ENCODE measurements at regions not wholly inside any gene's neighbourhood (a gene's known extent, or its start where the extent isn't known, plus 50 kb on each side); places are given as distances from the start of the nearest gene placed in this dataset.

GRCh38 chr10:59508296-59508695 lies 145.9 kb upstream of the FAM13C start:
- no peak for ATAC-seq
- intact Hi-C loops (cut with micrococcal nuclease) = no loop called here
- Mint-ChIP-seq H3K36me3 (ENCODE audit: low read depth) (no peaks in the 10 kb centered on the region), H3K4me1 (ENCODE audit: low read depth) (no peaks in the 10 kb centered on the region), H3K27ac (no peak overlapping the region), H3K9me3 (no peaks in the 10 kb centered on the region), H3K27me3 (no peaks in the 10 kb centered on the region), H3K4me3 (no peak overlapping the region)
- no peak for DNase-seq
- CTCF ChIA-PET = no interaction called here
- TF ChIP-seq CTCF (IDR thresholded peaks at IDR 0.05) = no peak
- POLR2A ChIA-PET = no interaction called here

- peaks cover 2% of the 10 kb centered on the region for H3K9me3 Mint-ChIP-seq
- no peak for TF ChIP-seq CTCF (IDR thresholded peaks at IDR 0.05)
- H3K4me3 Mint-ChIP-seq = no peak overlapping the region
- H3K4me1 Mint-ChIP-seq (ENCODE audit: low read depth) = no peaks in the 10 kb centered on the region
- POLR2A ChIA-PET = no interaction called here
- CTCF ChIA-PET = no interaction called here
- intact Hi-C loops (cut with micrococcal nuclease) = no loop called here
- DNase-seq (no peak), ATAC-seq (no peak)
- no peaks in the 10 kb centered on the region for H3K36me3 Mint-ChIP-seq (ENCODE audit: low read depth)
- no peaks in the 10 kb centered on the region for H3K27me3 Mint-ChIP-seq
- no peak overlapping the region for H3K27ac Mint-ChIP-seq
These were observed 143.6 kb upstream of the FAM13C start for GRCh38 chr10:59505926-59506325.

GRCh38 chr10:59499460-59499859 lies 137.1 kb upstream of the FAM13C start:
- no peaks in the 10 kb centered on the region for H3K27me3 Mint-ChIP-seq
- no peaks in the 10 kb centered on the region for H3K36me3 Mint-ChIP-seq (ENCODE audit: low read depth)
- DNase-seq (no peak), ATAC-seq (no peak)
- no peak overlapping the region for H3K4me3 Mint-ChIP-seq
- intact Hi-C loops (cut with micrococcal nuclease) = no loop called here
- H3K27ac Mint-ChIP-seq = no peak overlapping the region
- H3K9me3 Mint-ChIP-seq = peaks cover 12% of the 10 kb centered on the region
- ChIA-PET POLR2A (no interaction called here), CTCF (no interaction called here)
- TF ChIP-seq CTCF (IDR thresholded peaks at IDR 0.05) = no peak
- H3K4me1 Mint-ChIP-seq (ENCODE audit: low read depth) = no peaks in the 10 kb centered on the region

GRCh38 chr10:59493017-59493416 lies 130.7 kb upstream of the FAM13C start:
- ChIA-PET POLR2A (no interaction called here), CTCF (interaction anchor here (1.0 kb wide), 1 partner anchor 129 kb away, joined by 3 read pairs; no protein-coding TSS in a partner anchor)
- DNase-seq (no peak), ATAC-seq (no peak)
- H3K4me3 Mint-ChIP-seq = no peak overlapping the region
- H3K27me3 Mint-ChIP-seq = no peaks in the 10 kb centered on the region
- H3K9me3 Mint-ChIP-seq = peaks cover 14% of the 10 kb centered on the region
- H3K36me3 Mint-ChIP-seq (ENCODE audit: low read depth) = no peaks in the 10 kb centered on the region
- H3K27ac Mint-ChIP-seq = no peak overlapping the region
- intact Hi-C loops (cut with micrococcal nuclease) = no loop called here
- no peaks in the 10 kb centered on the region for H3K4me1 Mint-ChIP-seq (ENCODE audit: low read depth)
- no peak for TF ChIP-seq CTCF (IDR thresholded peaks at IDR 0.05)

- no peaks in the 10 kb centered on the region for H3K36me3 Mint-ChIP-seq (ENCODE audit: low read depth)
- TF ChIP-seq CTCF (IDR thresholded peaks at IDR 0.05) = no peak
- no peaks in the 10 kb centered on the region for H3K27me3 Mint-ChIP-seq
These were observed 117.1 kb upstream of the FAM13C start for GRCh38 chr10:59479426-59479825.

More at GRCh38 chr10:59479426-59479825, 117.1 kb upstream of the FAM13C start:
- no peak for ATAC-seq
- ChIA-PET POLR2A (no interaction called here), CTCF (no interaction called here)
- intact Hi-C loops (cut with micrococcal nuclease) = no loop called here
- DNase-seq = no peak
- H3K9me3 Mint-ChIP-seq = peaks cover 2% of the 10 kb centered on the region
- no peak overlapping the region for H3K4me3 Mint-ChIP-seq
- no peak overlapping the region for H3K27ac Mint-ChIP-seq
- H3K4me1 Mint-ChIP-seq (ENCODE audit: low read depth) = no peaks in the 10 kb centered on the region

All from activated CD8-positive, alpha-beta T cell treated with anti-CD3 and anti-CD28 coated beads for 36 hours (primary cell).